CD8-positive, alpha-beta memory T cell (primary cell): ENCODE measurements at regions not wholly inside any gene's neighbourhood (a gene's known extent, or its start where the extent isn't known, plus 50 kb on each side); places are given as distances from the start of the nearest gene placed in this dataset.
"Not testable (repeated sequence)": the region's sequence is repeated elsewhere in the genome, so short reads cannot be mapped to it uniquely, and the experiment has no call there.

Experiments
- CTCF ChIA-PET: fragments of 350-600 bp; sonication (Branson Sonifier 250); formaldehyde crosslinking; loops from one replicate; lab custom pipeline; 2021; ENCODE audit warnings: antibody characterized with exemption; lab: Charles Lee
- POLR2A ChIA-PET: fragments of 350-600 bp; sonication (Branson Sonifier 250); formaldehyde crosslinking; loops from one replicate; lab custom pipeline; 2021; ENCODE audit warnings: antibody characterized with exemption; lab: Charles Lee
- DNase-seq, 5 donors: peaks; one replicate each; pipeline versions ENCODE4 v3.0.0 to v3.0.0-alpha.2; 2020 to 2022; ENCODE audit warnings: mixed read lengths in 1 of 5
- H3K27ac ChIP-seq: one replicate; pipeline ENCODE4 v1.7.0; 2013; ENCODE audit warnings: low read depth, mild to moderate bottlenecking, low read length, moderate library complexity
- H3K27me3 ChIP-seq: 2 replicates; pipeline ENCODE4 v1.7.0; 2013; ENCODE audit warnings: low read length, mild to moderate bottlenecking; ENCODE audit not compliant: insufficient read depth, poor library complexity, severe bottlenecking
- H3K36me3 ChIP-seq: 2 replicates; pipeline ENCODE4 v1.7.0; 2013; ENCODE audit warnings: mild to moderate bottlenecking, low read length, moderate library complexity; ENCODE audit not compliant: insufficient read depth
- H3K4me1 ChIP-seq: 2 replicates; pipeline ENCODE4 v1.7.0; 2013; ENCODE audit warnings: mild to moderate bottlenecking, low read length, moderate library complexity; ENCODE audit not compliant: insufficient read depth
- H3K4me3 ChIP-seq: 2 replicates; pipeline ENCODE4 v1.7.0; 2013; ENCODE audit warnings: mild to moderate bottlenecking, low read length
- H3K9me3 ChIP-seq: 2 replicates; pipeline ENCODE4 v1.7.0; 2013; ENCODE audit warnings: mild to moderate bottlenecking, low read length
- H3K27ac Mint-ChIP-seq, 8 donors: one replicate each; pipeline ENCODE4 v1.8.0; 2020 to 2021; ENCODE audit warnings: mixed read lengths in 8 of 8, mild to moderate bottlenecking in 6 of 8, inconsistent platforms in 3 of 8, moderate library complexity in 3 of 8
- H3K27me3 Mint-ChIP-seq, 2 donors: one replicate each; pipeline ENCODE4 v1.8.0; 2020 to 2021; ENCODE audit warnings: mixed read lengths in 2 of 2, mild to moderate bottlenecking in 1 of 2, moderate library complexity in 1 of 2
- H3K36me3 Mint-ChIP-seq, 3 donors: one replicate each; pipeline ENCODE4 v1.8.0; 2020 to 2021; ENCODE audit warnings: mixed read lengths in 3 of 3, inconsistent platforms in 1 of 3, mild to moderate bottlenecking in 1 of 3
- H3K4me1 Mint-ChIP-seq, 3 donors: one replicate each; pipeline ENCODE4 v1.8.0; 2020 to 2021; ENCODE audit warnings: mixed read lengths in 3 of 3, inconsistent platforms in 1 of 3, mild to moderate bottlenecking in 1 of 3
- H3K4me3 Mint-ChIP-seq, 7 donors: one replicate each; pipeline ENCODE4 v1.8.0; 2020 to 2021; ENCODE audit warnings: mixed read lengths in 7 of 7, mild to moderate bottlenecking in 6 of 7, moderate library complexity in 4 of 7, inconsistent platforms in 2 of 7
- H3K9me3 Mint-ChIP-seq, 5 donors: one replicate each; pipeline ENCODE4 v1.8.0; 2020 to 2022; ENCODE audit warnings: mixed read lengths in 5 of 5, mild to moderate bottlenecking in 3 of 5, moderate library complexity in 2 of 5, inconsistent platforms in 1 of 5

DNA sequence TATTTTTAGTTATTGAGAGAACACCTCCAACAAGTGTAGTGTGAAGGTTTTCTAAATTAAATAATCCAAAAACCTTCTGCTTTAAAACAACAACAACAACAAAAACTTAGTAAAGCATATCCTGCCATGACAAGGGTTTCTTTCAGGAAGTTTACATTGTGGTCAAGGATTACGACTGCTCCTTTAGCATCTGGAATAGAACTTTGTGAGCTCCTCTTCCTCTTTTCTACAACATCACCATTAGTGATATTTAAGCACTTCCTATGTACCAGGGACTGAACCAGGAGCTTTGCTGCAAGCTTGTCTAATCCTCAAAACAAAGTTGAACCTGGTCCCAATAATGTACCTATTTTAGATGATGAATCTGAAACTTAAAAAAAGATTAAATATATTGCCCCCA lies 315.4 kb upstream of the KITLG start:
- no peak overlapping the region for H3K27ac Mint-ChIP-seq
- H3K36me3 Mint-ChIP-seq, result no peaks in the 10 kb centered on the region
- ChIA-PET POLR2A (no interaction called here), CTCF (interaction anchor here (1.0 kb wide), 1 partner anchor 8 kb away, joined by 3 read pairs; no protein-coding TSS in a partner anchor)
- peaks cover 0 to 4% (median 0%) of the 10 kb centered on the region in 5 donors for H3K9me3 Mint-ChIP-seq
- Histone ChIP-seq H3K9me3 (no peaks in the 10 kb centered on the region), H3K4me1 (no peaks in the 10 kb centered on the region), H3K4me3 (no peak overlapping the region), H3K27ac (no peak overlapping the region), H3K27me3 (no peaks in the 10 kb centered on the region), H3K36me3 (no peaks in the 10 kb centered on the region)
- no peaks in the 10 kb centered on the region for H3K4me1 Mint-ChIP-seq
- DNase-seq, result no peak
- H3K27me3 Mint-ChIP-seq, result no peaks in the 10 kb centered on the region
- no peak overlapping the region for H3K4me3 Mint-ChIP-seq

DNA sequence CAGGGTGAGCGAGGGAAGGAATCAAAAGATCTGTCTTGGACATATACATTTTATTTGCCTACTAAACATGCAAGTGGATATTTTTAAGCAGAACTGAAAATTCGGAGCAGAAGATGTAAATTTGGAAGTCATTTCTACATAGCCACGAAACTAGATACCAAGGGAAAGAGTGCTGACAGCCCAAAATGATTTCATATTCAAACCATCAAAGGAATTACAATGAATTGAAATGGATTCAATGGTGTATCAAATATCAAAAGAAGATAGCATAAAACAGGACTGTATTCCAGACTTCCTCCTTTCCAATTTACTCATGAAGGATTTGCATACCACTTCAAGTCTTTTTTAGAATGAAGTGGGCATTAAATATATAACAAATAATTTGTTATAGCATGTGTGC lies 313.5 kb upstream of the KITLG start:
- no peak for DNase-seq
- Mint-ChIP-seq H3K36me3 (no peaks in the 10 kb centered on the region), H3K4me1 (no peaks in the 10 kb centered on the region), H3K27ac (no peak overlapping the region), H3K4me3 (no peak overlapping the region), H3K27me3 (no peaks in the 10 kb centered on the region), H3K9me3 (peaks cover 0 to 4% (median 0%) of the 10 kb centered on the region in 5 donors)
- Histone ChIP-seq H3K4me3 (no peak overlapping the region), H3K9me3 (no peaks in the 10 kb centered on the region), H3K36me3 (no peaks in the 10 kb centered on the region), H3K27ac (no peak overlapping the region), H3K27me3 (no peaks in the 10 kb centered on the region), H3K4me1 (no peaks in the 10 kb centered on the region)
- ChIA-PET POLR2A (no interaction called here), CTCF (no interaction called here)

DNA sequence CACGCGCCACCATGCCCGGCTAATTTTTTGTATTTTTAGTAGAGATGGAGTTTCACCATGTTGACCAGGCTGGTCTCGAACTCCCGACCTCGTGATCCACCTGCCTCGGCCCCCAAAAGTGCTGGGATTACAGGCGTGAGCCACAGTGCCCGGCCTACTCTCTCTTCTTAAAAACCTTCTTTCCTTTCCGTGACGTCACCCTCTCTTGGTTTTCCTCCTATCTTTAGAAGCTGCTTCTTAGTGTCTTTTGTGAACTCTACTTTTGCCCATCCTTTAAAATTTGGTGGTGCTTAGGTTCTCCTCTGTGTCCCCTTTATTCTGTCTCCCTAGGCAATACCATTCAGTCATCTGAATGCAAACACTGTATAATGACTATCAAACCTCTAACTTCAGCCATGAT lies 311.2 kb upstream of the KITLG start:
- POLR2A ChIA-PET, H3K4me3 ChIP-seq, H3K27ac Mint-ChIP-seq, H3K4me1 Mint-ChIP-seq, H3K27ac ChIP-seq, H3K27me3 Mint-ChIP-seq, H3K36me3 ChIP-seq, DNase-seq, H3K9me3 Mint-ChIP-seq, H3K4me1 ChIP-seq, H3K9me3 ChIP-seq, CTCF ChIA-PET, H3K27me3 ChIP-seq, H3K4me3 Mint-ChIP-seq, H3K36me3 Mint-ChIP-seq: not testable (repeated sequence)

DNA sequence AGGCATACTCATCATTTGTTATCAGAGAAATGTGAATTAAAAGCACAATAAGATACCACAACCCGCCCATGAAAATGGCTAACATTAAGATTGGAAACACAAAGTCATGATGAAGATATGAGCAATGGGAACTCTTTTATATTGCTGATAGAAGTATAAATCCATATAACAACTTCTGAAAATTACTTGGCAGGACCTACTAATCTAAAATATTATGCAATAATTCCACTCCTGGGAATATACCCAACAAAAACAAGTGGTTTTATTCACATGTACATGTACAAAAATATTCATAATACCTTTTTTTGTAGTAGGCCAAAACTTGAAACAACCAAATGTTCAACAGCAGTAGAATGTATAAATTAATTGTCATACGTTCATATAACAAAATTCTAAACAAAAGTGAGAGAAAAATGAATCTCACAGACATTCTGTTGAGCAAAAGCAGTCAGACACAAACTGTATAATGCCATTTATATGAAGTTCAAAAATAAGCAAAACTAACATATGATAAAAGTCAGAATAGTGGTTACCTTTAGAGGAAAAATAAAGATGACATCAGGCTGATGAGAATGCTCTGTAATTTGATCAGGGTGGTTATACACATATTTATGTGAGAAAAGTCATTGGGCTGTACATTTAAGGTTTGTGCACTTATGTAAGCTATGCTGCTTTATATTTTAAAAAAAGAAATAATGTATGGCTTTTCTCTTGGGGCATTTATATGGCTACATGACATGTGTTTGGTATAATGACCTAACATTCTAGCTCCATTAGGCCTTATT lies 309.2 kb upstream of the KITLG start:
- Histone ChIP-seq H3K27ac (no peak overlapping the region), H3K4me3 (no peak overlapping the region), H3K36me3 (no peaks in the 10 kb centered on the region), H3K9me3 (no peaks in the 10 kb centered on the region), H3K27me3 (no peaks in the 10 kb centered on the region), H3K4me1 (no peaks in the 10 kb centered on the region)
- Mint-ChIP-seq H3K36me3 (no peaks in the 10 kb centered on the region), H3K27me3 (no peaks in the 10 kb centered on the region), H3K4me3 (no peak overlapping the region), H3K27ac (no peak overlapping the region), H3K4me1 (no peaks in the 10 kb centered on the region), H3K9me3 (peaks cover 0 to 4% (median 0%) of the 10 kb centered on the region in 5 donors)
- ChIA-PET POLR2A (no interaction called here), CTCF (no interaction called here)
- DNase-seq, result no peak

DNA sequence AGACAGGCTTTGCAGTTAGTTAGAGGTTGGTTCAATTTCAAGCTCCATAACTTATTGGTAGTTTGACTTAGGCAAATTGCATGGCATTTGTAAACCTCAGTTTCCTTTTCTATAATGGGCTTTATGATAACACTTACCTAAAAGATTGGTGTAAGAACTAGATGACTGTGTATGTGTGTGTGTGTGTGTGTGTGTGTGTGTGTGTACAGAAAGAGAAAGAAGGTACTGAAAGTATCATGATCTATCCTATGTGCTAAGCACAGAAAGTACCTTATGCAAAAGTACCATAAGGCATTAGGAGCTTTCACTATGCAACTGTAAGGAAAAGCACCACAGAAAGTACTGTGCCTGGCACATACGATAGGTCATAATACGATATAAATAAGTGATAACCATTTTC lies 304.3 kb upstream of the KITLG start:
- no peak overlapping the region for H3K4me3 ChIP-seq
- Mint-ChIP-seq H3K27ac (no peak overlapping the region), H3K4me3 (no peak overlapping the region), H3K36me3 (no peaks in the 10 kb centered on the region), H3K9me3 (no peaks in the 10 kb centered on the region), H3K4me1 (no peaks in the 10 kb centered on the region), H3K27me3 (no peaks in the 10 kb centered on the region)
- H3K9me3 ChIP-seq, result no peaks in the 10 kb centered on the region
- POLR2A ChIA-PET, result no interaction called here
- no peak overlapping the region for H3K27ac ChIP-seq
- no peak for DNase-seq
- H3K4me1 ChIP-seq, result no peaks in the 10 kb centered on the region
- no peaks in the 10 kb centered on the region for H3K27me3 ChIP-seq
- H3K36me3 ChIP-seq, result no peaks in the 10 kb centered on the region
- CTCF ChIA-PET, result no interaction called here

DNA sequence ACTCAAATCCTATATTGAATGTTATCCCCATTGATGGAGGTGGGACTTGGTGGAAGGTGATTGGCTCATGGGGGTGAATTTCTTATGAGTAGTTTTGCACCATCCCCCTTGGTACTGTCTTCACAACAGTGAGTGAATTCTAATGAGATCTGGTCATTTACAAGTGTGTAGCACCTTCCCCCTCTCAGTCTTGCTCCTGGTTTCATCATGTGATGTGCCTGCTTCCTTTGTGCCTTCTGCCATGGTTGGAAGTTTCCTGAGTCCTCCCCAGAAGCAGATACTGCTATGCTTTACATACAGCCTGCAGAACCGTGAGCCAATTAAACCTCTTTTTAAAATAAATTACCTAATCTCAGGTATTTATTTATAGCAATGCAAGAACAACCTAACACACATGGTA lies 302.4 kb upstream of the KITLG start:
- no peak overlapping the region for H3K27ac ChIP-seq
- no peak for DNase-seq
- no peak overlapping the region for H3K4me3 ChIP-seq
- H3K4me1 Mint-ChIP-seq, result no peaks in the 10 kb centered on the region
- peaks cover 0 to 2% of the 10 kb centered on the region in 2 donors for H3K27me3 Mint-ChIP-seq
- H3K27me3 ChIP-seq, result no peaks in the 10 kb centered on the region
- no peaks in the 10 kb centered on the region for H3K9me3 ChIP-seq
- ChIA-PET CTCF (no interaction called here), POLR2A (no interaction called here)
- no peaks in the 10 kb centered on the region for H3K36me3 ChIP-seq
- H3K36me3 Mint-ChIP-seq, result no peaks in the 10 kb centered on the region
- H3K4me1 ChIP-seq, result no peaks in the 10 kb centered on the region
- H3K4me3 Mint-ChIP-seq, result no peak overlapping the region
- H3K9me3 Mint-ChIP-seq, result no peaks in the 10 kb centered on the region
- no peak overlapping the region for H3K27ac Mint-ChIP-seq

DNA sequence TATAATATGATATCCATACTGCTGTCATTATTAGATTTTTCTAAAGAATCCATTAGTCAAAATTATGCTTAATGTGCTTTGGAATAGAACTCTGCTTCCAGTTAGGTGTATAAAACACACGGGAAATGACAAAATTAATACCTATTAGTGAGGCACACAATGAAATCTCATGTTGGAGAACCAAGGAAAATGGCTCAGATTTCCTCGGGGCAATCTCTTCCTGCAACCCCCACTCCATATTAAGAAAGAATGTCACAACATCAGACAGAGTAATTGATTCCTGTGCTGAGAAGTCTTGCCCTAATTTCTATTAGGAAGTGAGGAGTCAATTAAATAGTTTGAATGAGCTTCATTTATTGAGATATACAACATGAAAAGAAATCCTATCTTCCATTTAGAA lies 299.8 kb upstream of the KITLG start:
- Histone ChIP-seq H3K9me3 (no peaks in the 10 kb centered on the region), H3K27ac (no peak overlapping the region), H3K4me3 (no peak overlapping the region), H3K27me3 (no peaks in the 10 kb centered on the region), H3K4me1 (no peaks in the 10 kb centered on the region), H3K36me3 (no peaks in the 10 kb centered on the region)
- no peak for DNase-seq
- H3K4me3 Mint-ChIP-seq, result no peak overlapping the region
- no peaks in the 10 kb centered on the region for H3K4me1 Mint-ChIP-seq
- ChIA-PET CTCF (no interaction called here), POLR2A (no interaction called here)
- H3K27ac Mint-ChIP-seq, result no peak overlapping the region
- peaks cover 0 to 3% of the 10 kb centered on the region in 2 donors for H3K27me3 Mint-ChIP-seq
- H3K9me3 Mint-ChIP-seq, result peaks cover 0 to 1% (median 0%) of the 10 kb centered on the region in 5 donors
- no peaks in the 10 kb centered on the region for H3K36me3 Mint-ChIP-seq

DNA sequence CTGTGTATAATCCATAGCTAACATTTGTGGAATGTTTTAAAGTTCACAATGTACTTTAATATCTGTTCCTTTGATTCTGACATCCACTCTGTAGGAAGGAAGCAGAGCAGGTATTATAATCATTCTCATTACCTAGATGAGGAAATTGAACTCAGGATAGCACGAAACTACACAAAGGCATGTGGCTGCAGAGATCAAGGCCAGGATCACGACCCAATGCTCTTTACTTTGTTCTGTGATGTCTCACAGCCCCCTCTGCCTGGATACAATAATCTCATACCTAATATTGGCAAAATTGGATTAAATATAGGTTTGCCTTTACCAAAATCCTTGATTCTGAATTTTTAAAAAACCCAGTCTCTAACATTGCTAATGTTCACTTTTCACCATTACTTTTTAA lies 298.0 kb upstream of the KITLG start:
- Histone ChIP-seq H3K4me3 (no peak overlapping the region), H3K27ac (no peak overlapping the region), H3K4me1 (no peaks in the 10 kb centered on the region), H3K9me3 (no peaks in the 10 kb centered on the region), H3K36me3 (no peaks in the 10 kb centered on the region), H3K27me3 (no peaks in the 10 kb centered on the region)
- no peaks in the 10 kb centered on the region for H3K4me1 Mint-ChIP-seq
- peaks cover 0 to 3% of the 10 kb centered on the region in 2 donors for H3K27me3 Mint-ChIP-seq
- CTCF ChIA-PET, result no interaction called here
- H3K36me3 Mint-ChIP-seq, result no peaks in the 10 kb centered on the region
- no peak overlapping the region for H3K4me3 Mint-ChIP-seq
- DNase-seq, result no peak
- POLR2A ChIA-PET, result no interaction called here
- H3K27ac Mint-ChIP-seq, result no peak overlapping the region
- peaks cover 0 to 1% (median 0%) of the 10 kb centered on the region in 5 donors for H3K9me3 Mint-ChIP-seq
